Endothelial cell of umbilical vein (primary cell): ENCODE measurements at regions not wholly inside any gene's neighbourhood (a gene's known extent, or its start where the extent isn't known, plus 50 kb on each side); places are given as distances from the start of the nearest gene placed in this dataset.

Experiments
- BruUV-seq: library from RNA; stranded (reverse); fragments of 400-500 nt; replicated peaks from 2 replicates; lab custom pipeline; 2021; lab: Mats Ljungman, UMichigan
- CTCF ChIA-PET: fragments of 300-600, 350-600 bp; sonication (Branson Sonifier 250); formaldehyde crosslinking; loops from one replicate; lab custom pipeline; 2021; ENCODE audit warnings: antibody characterized with exemption, inconsistent platforms; lab: Charles Lee
- POLR2A ChIA-PET: fragments of 300-600, 350-600 bp; sonication (Branson Sonifier 250); formaldehyde crosslinking; loops from one replicate; lab custom pipeline; 2021; ENCODE audit warnings: antibody characterized with exemption, inconsistent platforms; lab: Charles Lee
- DNase-seq: peaks from one replicate; pipeline ENCODE4 v3.0.0-alpha.2; 2011; ENCODE audit warnings: low read depth, low spot score
- FAIRE-seq: peaks from 2 replicates; lab custom pipeline; 2011; peaks lifted over from hg19 to GRCh38; lab: Jason Lieb, UNC
- H2AFZ ChIP-seq: 2 replicates; pipeline ENCODE4 v1.6.0; 2012; ENCODE audit warnings: low read depth, low read length, control low read depth, inconsistent platforms
- H3K27ac ChIP-seq: 2 replicates; pipeline ENCODE4 v1.5.1; 2011; ENCODE audit warnings: low read depth, mild to moderate bottlenecking, control low read depth, low read length, moderate library complexity; ENCODE audit not compliant: insufficient read depth
- H3K27me3 ChIP-seq, 2 experiments: 2 replicates each; pipeline versions ENCODE4 v1.6.0 to v1.6.1; 2011; ENCODE audit warnings: low read length in 2 of 2, mixed read lengths in 1 of 2; ENCODE audit not compliant: control insufficient read depth in 2 of 2, insufficient read depth in 2 of 2
- H3K36me3 ChIP-seq, 2 experiments: 2 replicates in 1 of 2; 3 replicates in 1 of 2; pipeline ENCODE4 v1.5.1; 2011; ENCODE audit warnings: low read length in 2 of 2, mild to moderate bottlenecking in 1 of 2, moderate library complexity in 1 of 2; ENCODE audit not compliant: control insufficient read depth in 2 of 2, insufficient read depth in 2 of 2; ENCODE audit errors: extremely low read depth in 1 of 2
- H3K4me1 ChIP-seq: 3 replicates; pipeline ENCODE4 v1.5.1; 2011; ENCODE audit warnings: mild to moderate bottlenecking, low read length; ENCODE audit not compliant: control insufficient read depth, insufficient read depth; ENCODE audit errors: extremely low read depth
- H3K4me2 ChIP-seq: 2 replicates; pipeline ENCODE4 v1.6.1; 2011; ENCODE audit warnings: low read length, control low read depth, mixed read lengths; ENCODE audit not compliant: insufficient read depth
- H3K4me3 ChIP-seq, 3 experiments: fragments of 200-600 bp in 1 of 3; sonication (generic), shearing (Covaris generic) in 1 of 3; replicated peaks in 1 of 3; 2 replicates each; pipeline ENCODE4 v1.5.1; 2011 to 2016; ENCODE audit warnings: control low read depth in 3 of 3, low read length in 3 of 3, mild to moderate bottlenecking in 2 of 3, inconsistent platforms in 1 of 3, low read depth in 1 of 3, moderate library complexity in 1 of 3; ENCODE audit not compliant: insufficient read depth in 1 of 3
- H3K79me2 ChIP-seq: 2 replicates; pipeline ENCODE4 v1.6.0; 2012; ENCODE audit warnings: low read length, inconsistent platforms; ENCODE audit not compliant: control insufficient read depth, insufficient read depth
- H3K9ac ChIP-seq: replicated peaks from 2 replicates; pipeline ENCODE3; 2011; ENCODE audit warnings: low read length, control low read depth; ENCODE audit not compliant: insufficient read depth; ENCODE audit errors: extremely low read depth
- H3K9me1 ChIP-seq: replicated peaks from 3 replicates; pipeline ENCODE4 v1.6.0; 2011; ENCODE audit warnings: mild to moderate bottlenecking, low read length; ENCODE audit not compliant: control insufficient read depth, insufficient read depth; ENCODE audit errors: extremely low read depth
- H3K9me3 ChIP-seq: replicated peaks from 2 replicates; pipeline ENCODE4 v1.5.1; 2012; ENCODE audit warnings: low read length, inconsistent platforms; ENCODE audit not compliant: control insufficient read depth, insufficient read depth
- H4K20me1 ChIP-seq: replicated peaks from 2 replicates; pipeline ENCODE3; 2011; ENCODE audit warnings: mild to moderate bottlenecking, low read length; ENCODE audit not compliant: control insufficient read depth, insufficient read depth; ENCODE audit errors: extremely low read depth
- EZH2 ChIP-seq: IDR thresholded peaks from 2 replicates; pipeline ENCODE4 v1.6.1; 2012; ENCODE audit warnings: borderline replicate concordance, low read depth, mild to moderate bottlenecking, moderate library complexity, low read length, inconsistent platforms; ENCODE audit not compliant: severe bottlenecking
- GATA2 ChIP-seq: IDR thresholded peaks from 2 replicates; pipeline ENCODE4 v1.7.0; 2011; ENCODE audit warnings: low read depth, mild to moderate bottlenecking, moderate library complexity, mixed read lengths, low read length; ENCODE audit not compliant: insufficient read length, insufficient read depth
- JUN ChIP-seq: IDR thresholded peaks from 2 replicates; pipeline ENCODE4 v1.6.1; 2011; ENCODE audit warnings: borderline replicate concordance, low read depth; ENCODE audit not compliant: insufficient read length, insufficient read depth
- MAX ChIP-seq: IDR thresholded peaks from 2 replicates; pipeline ENCODE4 v1.6.1; 2011; ENCODE audit not compliant: insufficient read depth, insufficient read length
- POLR2AphosphoS5 ChIP-seq: IDR thresholded peaks from 2 replicates; pipeline ENCODE4 v1.6.1; 2012; ENCODE audit warnings: low read depth, mild to moderate bottlenecking, control low read depth, low read length, moderate library complexity; ENCODE audit not compliant: insufficient read depth
- dilution Hi-C: fragments of 300-500 bp; cut with MboI; formaldehyde crosslinking; loops from one replicate; pipeline ENCODE4 v1.15.0; 2019; ENCODE audit warnings: low sequenced_read_pairs; ENCODE audit not compliant: extremely low pct_ligation_motif_present
- intact Hi-C: fragments of 100-400 bp; cut with micrococcal nuclease; formaldehyde crosslinking; loops from one replicate; pipeline ENCODE4 v1.10.0; 2022
- TF ChIP-seq, protein P1 (sequence below), 2 donors: IDR thresholded peaks; 1 replicate in 1 of 2; 2 replicates in 1 of 2; pipeline ENCODE4 v1.5.1; 2011; ENCODE audit warnings: low read length in 2 of 2, mild to moderate bottlenecking in 2 of 2, moderate library complexity in 2 of 2, control low read depth in 1 of 2, inconsistent platforms in 1 of 2, low read depth in 1 of 2; ENCODE audit not compliant: insufficient read depth in 1 of 2; ENCODE audit errors: extremely low read depth in 1 of 2

DNA sequence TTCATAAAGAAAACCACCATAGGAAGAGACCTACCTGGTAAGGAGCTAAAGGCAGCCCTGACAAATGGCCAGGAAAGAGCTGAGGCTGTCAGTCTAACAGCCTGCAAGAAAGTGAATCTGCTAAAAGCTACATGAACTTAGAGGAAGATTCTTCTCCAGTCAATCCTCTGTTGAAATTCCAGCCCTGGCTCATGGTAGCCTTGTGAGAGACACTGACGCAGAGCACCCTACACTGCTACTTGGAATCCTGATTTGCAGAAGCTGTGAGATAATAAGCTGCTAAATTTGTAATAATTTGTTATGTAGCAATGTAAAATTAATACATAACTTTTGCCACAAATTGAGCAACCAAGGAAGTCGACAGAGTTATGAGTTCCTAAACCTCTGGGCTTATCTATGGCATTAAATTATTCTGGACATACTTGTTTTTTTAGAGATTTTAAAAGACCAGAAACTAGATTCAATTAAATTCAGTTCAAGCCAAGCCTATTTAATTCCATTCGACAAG, 257.0 kb downstream of the ETNK1 start:
- Histone ChIP-seq H3K4me3 (no peak overlapping the region), H3K9me3 (no peaks in the 10 kb centered on the region), H3K4me1 (no peaks in the 10 kb centered on the region), H4K20me1 (no peaks in the 10 kb centered on the region), H3K36me3 (no peaks in the 10 kb centered on the region), H3K79me2 (no peaks in the 10 kb centered on the region), H3K27ac (no peak overlapping the region), H3K4me2 (no peak overlapping the region), H3K9ac (no peak overlapping the region), H3K9me1 (no peaks in the 10 kb centered on the region), H2AFZ (no peak overlapping the region), H3K27me3 (no peaks in the 10 kb centered on the region)
- dilution Hi-C loops (no loop called here), intact Hi-C loops (no loop called here)
- POLR2A ChIA-PET: no interaction called here
- CTCF ChIA-PET: no interaction called here
- DNase-seq (no peak), FAIRE-seq (no peak)
- TF ChIP-seq POLR2AphosphoS5: no peak
- no peak for TF ChIP-seq GATA2
- TF ChIP-seq, protein P1, sequence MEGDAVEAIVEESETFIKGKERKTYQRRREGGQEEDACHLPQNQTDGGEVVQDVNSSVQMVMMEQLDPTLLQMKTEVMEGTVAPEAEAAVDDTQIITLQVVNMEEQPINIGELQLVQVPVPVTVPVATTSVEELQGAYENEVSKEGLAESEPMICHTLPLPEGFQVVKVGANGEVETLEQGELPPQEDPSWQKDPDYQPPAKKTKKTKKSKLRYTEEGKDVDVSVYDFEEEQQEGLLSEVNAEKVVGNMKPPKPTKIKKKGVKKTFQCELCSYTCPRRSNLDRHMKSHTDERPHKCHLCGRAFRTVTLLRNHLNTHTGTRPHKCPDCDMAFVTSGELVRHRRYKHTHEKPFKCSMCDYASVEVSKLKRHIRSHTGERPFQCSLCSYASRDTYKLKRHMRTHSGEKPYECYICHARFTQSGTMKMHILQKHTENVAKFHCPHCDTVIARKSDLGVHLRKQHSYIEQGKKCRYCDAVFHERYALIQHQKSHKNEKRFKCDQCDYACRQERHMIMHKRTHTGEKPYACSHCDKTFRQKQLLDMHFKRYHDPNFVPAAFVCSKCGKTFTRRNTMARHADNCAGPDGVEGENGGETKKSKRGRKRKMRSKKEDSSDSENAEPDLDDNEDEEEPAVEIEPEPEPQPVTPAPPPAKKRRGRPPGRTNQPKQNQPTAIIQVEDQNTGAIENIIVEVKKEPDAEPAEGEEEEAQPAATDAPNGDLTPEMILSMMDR (IDR thresholded peaks at IDR 0.05; ENCODE audit: extremely low read depth in 1 of 2, insufficient read depth in 1 of 2, low read depth in 1 of 2, low read length in 2 of 2): no peak
- TF ChIP-seq JUN: no peak
- no peak for TF ChIP-seq MAX
- TF ChIP-seq EZH2: no peak
- no TSS peak for BruUV-seq
